ENCODE measurements at regions not wholly inside any gene's neighbourhood (a gene's known extent, or its start where the extent isn't known, plus 50 kb on each side); places are given as distances from the start of the nearest gene placed in this dataset.

- Histone ChIP-seq H2AFZ (ENCODE audit: low read length) (no peak overlapping the region), H3K9ac (ENCODE audit: insufficient read depth, low read depth, low read length) (no peak overlapping the region), H3K79me2 (ENCODE audit: insufficient read depth, low read length) (no peaks in the 10 kb centered on the region), H3K27me3 (ENCODE audit: control insufficient read depth in 1 of 2, insufficient read depth in 2 of 2, low read length in 2 of 2) (no peaks in the 10 kb centered on the region), H3K4me1 (ENCODE audit: insufficient read depth, low read length) (no peaks in the 10 kb centered on the region), H3K36me3 (replicated peaks in 1 of 2; ENCODE audit: control insufficient read depth in 1 of 2, insufficient read depth in 2 of 2, low read length in 2 of 2) (no peaks in the 10 kb centered on the region), H3K9me3 (ENCODE audit: low read length) (no peaks in the 10 kb centered on the region), H3K27ac (ENCODE audit: extremely low read length, insufficient read depth, low read length) (no peak overlapping the region), H3K4me3 (replicated peaks in 1 of 3; ENCODE audit: insufficient read depth in 1 of 3, low read depth in 2 of 3, low read length in 3 of 3) (no peak overlapping the region), H3K4me2 (ENCODE audit: low read depth, low read length) (no peak overlapping the region), H4K20me1 (ENCODE audit: insufficient read depth, low read length) (no peaks in the 10 kb centered on the region; the same call in 1 of the 2 replicates)
- TF ChIP-seq ZNF737 (CRISPR knock-in tag; IDR thresholded peaks at IDR 0.05; ENCODE audit: borderline replicate concordance) (no peak), STAT6 (CRISPR knock-in tag; IDR thresholded peaks at IDR 0.05; ENCODE audit: borderline replicate concordance) (no peak), ZNF501 (CRISPR knock-in tag; IDR thresholded peaks at IDR 0.05) (no peak), ZNF44 (CRISPR knock-in tag; IDR thresholded peaks at IDR 0.05) (no peak), ZFP36L1 (CRISPR knock-in tag; IDR thresholded peaks at IDR 0.05) (no peak), ZNF549 (CRISPR knock-in tag; IDR thresholded peaks at IDR 0.05) (no peak), ZNF143 (CRISPR knock-in tag; IDR thresholded peaks at IDR 0.05) (no peak), CBFB (CRISPR knock-in tag; IDR thresholded peaks at IDR 0.05) (no peak), ZNF607 (CRISPR knock-in tag; IDR thresholded peaks at IDR 0.05; ENCODE audit: borderline replicate concordance) (no peak), TEF (CRISPR knock-in tag; IDR thresholded peaks at IDR 0.05) (no peak), ZNF513 (CRISPR knock-in tag; conservative IDR thresholded peaks at IDR 0.05) (no peak)
- ATAC-seq (no peak), DNase-seq (ENCODE audit: low spot score) (no peak), FAIRE-seq (no peak)
- ChIA-PET POLR2A (no interaction called here), CTCF (ENCODE audit: low intra/inter-chr PET ratio, low total read pairs) (no interaction called here)
- no TSS peak for BruUV-seq (replicated peaks)
- intact Hi-C loops (cut with micrococcal nuclease; ENCODE audit: unreplicated experiment) = no loop called here
- in situ Hi-C loops (cut with HindIII; ENCODE audit: extremely low pct_ligation_motif_present, low pct_unique_long_range_greater_than_20kb) = no loop called here
Measured at GRCh38 chr17:33695431-33695830, 402.3 kb upstream of the ASIC2 start.

Measured in HepG2 (cell line).